Stimulated activated CD4-positive, alpha-beta T cell treated with anti-CD3 and anti-CD28 coated beads, Interleukin-12 subunit alpha, Interleukin-12 subunit beta, amount 100 ng/mL, for 24 hours (primary cell): ENCODE measurements at regions not wholly inside any gene's neighbourhood (a gene's known extent, or its start where the extent isn't known, plus 50 kb on each side); places are given as distances from the start of the nearest gene placed in this dataset.
"Not testable (repeated sequence)": the region's sequence is repeated elsewhere in the genome, so short reads cannot be mapped to it uniquely, and the experiment has no call there.

ENCODE experiments used
- DNase-seq, 2 experiments: peaks; one replicate each; pipeline ENCODE4 v3.0.0-alpha.2; 2020; ENCODE audit warnings: low read depth in 2 of 2

- no peak for DNase-seq
Observed at GRCh38 chr17:43315858-43316521, 82.2 kb upstream of the RNU2-1 start.

DNA sequence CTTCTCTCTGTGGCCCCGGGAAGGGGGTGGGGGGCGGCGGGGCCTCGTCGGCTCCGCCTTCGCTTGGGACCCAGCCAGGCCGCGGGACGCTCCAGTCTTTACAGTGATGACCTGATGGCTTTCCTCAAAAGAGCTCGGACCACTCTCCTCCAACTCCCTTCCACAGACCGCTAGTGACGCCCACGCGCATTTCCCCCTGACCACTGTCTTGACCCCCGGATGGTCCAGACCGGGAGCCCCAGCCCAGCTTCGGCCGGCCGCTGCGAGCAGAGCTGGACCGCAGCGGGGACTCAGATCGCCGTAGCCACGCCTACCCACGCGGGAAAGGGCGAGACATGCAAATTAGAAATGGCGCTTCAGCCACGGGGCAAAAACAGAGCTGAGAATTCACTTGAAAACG is 81.6 kb upstream of the RNU2-1 start:
- no peak for DNase-seq

GRCh38 chr17:43314611-43315011 is 80.8 kb upstream of the RNU2-1 start:
- DNase-seq = no peak

- DNase-seq = no peak
Observed at GRCh38 chr17:43312011-43312410, 78.2 kb upstream of the RNU2-1 start.

DNA sequence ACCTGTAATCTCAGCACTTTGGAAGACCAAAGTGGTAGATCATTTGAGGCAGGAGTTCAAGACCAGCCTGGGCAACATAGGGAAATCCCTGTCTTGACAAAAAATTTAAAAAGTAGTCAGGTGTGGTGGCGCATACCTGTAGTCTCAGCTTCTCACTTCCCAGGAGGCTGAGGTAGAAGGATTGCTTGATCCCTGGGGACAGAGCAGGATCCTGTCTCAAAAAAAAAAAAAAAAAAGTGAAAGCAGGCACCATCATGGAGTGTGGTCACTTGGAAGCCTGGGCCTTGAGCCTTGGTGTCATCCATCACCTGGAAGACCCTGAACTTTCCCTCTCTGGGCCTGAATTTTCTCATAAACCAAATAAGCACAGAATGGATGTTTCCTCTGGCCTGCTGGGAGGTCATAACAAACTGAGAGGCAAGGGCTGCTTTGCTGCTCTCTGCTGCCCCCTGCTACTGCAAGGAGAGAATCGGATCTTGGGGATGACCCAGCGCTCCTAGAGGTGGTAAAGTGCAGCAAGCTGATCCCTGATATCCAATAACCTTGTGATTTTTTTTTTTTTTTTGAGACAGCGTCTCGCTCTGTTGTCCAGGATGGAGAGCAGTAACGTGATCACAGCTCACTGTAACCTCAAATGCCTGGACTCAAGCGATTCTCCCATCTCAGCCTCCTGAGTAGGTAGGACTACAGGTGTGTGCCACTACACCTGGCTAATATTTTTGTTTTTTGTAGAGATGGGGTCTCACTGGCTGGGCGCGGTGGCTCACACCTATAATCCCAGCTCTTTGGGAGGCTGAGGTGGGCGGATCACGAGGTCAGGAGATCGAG is 75.9 kb upstream of the RNU2-1 start:
- no peak for DNase-seq

GRCh38 chr17:43308999-43309398 is 75.2 kb upstream of the RNU2-1 start:
- no peak for DNase-seq

- not testable (repeated sequence) for DNase-seq
Observed at GRCh38 chr17:43304792-43305191, 71.0 kb upstream of the RNU2-1 start.

- not testable (repeated sequence) for DNase-seq
Observed at GRCh38 chr17:43303049-43303448, 69.3 kb upstream of the RNU2-1 start.

- not testable (repeated sequence) for DNase-seq
Observed at GRCh38 chr17:43299300-43300076, 65.7 kb upstream of the RNU2-1 start.

DNA sequence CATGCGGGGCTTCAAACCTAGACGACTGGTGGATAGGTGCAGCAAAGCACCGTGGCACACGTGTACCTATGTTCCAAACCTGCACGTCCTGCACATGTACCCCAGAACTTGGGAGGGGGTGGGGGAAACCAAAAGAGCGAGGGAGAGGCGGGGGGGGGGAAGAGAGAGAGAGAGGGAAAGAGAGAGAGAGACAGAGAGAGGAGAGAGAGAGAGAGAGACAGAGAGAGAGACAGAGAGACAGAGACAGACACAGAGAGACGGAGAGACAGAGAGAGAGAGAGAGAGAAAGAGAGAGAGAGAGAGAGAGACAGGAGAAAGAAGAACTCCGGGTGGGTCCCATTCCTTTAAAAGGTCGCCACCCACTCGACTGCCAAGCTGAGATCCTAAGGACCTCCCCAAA is 55.9 kb upstream of the RNU2-1 start:
- not testable (repeated sequence) for DNase-seq

DNA sequence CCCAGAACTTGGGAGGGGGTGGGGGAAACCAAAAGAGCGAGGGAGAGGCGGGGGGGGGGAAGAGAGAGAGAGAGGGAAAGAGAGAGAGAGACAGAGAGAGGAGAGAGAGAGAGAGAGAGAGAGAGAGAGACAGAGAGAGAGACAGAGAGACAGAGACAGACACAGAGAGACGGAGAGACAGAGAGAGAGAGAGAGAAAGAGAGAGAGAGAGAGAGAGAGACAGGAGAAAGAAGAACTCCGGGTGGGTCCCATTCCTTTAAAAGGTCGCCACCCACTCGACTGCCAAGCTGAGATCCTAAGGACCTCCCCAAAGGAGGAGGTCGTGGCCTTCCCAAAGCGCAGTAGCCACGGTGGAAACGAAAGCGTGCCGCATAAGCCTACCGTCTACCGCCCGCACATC is 49.8 kb upstream of the RNU2-1 start:
- not testable (repeated sequence) for DNase-seq
